Epithelial cell of proximal tubule (primary cell): ENCODE measurements at regions not wholly inside any gene's neighbourhood (a gene's known extent, or its start where the extent isn't known, plus 50 kb on each side); places are given as distances from the start of the nearest gene placed in this dataset.

Experiments used
- DNase-seq: peaks from one replicate; pipeline ENCODE4 v3.0.0-alpha.2; 2011; ENCODE audit warnings: low read depth
- H3K4me3 ChIP-seq: 2 replicates; pipeline ENCODE4 v1.5.1; 2011; ENCODE audit warnings: low read depth, mild to moderate bottlenecking, low read length
- TF ChIP-seq, protein P1 (sequence below): conservative IDR thresholded peaks from 2 replicates; pipeline ENCODE4 v1.5.1; 2012; ENCODE audit warnings: low read depth, mild to moderate bottlenecking, low read length

DNA sequence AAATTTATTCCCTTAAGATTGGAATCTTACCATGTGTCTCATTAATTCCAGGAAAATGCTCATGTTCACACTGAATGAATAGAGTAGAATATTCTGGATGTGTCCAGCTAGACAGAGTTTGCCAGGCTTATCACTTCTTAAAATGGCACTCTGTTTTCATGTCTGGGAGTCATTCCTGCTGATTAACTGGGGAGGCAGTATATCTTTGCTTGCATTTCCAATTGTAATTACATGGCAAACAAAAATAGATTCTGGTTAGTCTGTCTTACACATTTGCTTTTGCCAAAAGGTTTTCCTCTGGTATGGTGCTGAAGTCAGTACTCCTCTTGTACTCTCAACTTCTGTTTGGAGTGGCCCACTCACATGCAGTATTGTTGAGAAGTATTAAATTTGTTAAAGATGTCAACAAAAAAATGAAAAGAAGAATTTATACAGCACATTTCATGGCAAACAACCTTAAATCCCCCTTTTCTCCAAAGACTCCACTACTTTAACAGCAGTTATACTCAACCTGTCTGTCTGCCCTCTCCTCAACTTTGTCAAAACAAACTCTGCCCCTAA, 70.2 kb downstream of the TENT5A start:
- no peak for DNase-seq
- TF ChIP-seq, protein P1, sequence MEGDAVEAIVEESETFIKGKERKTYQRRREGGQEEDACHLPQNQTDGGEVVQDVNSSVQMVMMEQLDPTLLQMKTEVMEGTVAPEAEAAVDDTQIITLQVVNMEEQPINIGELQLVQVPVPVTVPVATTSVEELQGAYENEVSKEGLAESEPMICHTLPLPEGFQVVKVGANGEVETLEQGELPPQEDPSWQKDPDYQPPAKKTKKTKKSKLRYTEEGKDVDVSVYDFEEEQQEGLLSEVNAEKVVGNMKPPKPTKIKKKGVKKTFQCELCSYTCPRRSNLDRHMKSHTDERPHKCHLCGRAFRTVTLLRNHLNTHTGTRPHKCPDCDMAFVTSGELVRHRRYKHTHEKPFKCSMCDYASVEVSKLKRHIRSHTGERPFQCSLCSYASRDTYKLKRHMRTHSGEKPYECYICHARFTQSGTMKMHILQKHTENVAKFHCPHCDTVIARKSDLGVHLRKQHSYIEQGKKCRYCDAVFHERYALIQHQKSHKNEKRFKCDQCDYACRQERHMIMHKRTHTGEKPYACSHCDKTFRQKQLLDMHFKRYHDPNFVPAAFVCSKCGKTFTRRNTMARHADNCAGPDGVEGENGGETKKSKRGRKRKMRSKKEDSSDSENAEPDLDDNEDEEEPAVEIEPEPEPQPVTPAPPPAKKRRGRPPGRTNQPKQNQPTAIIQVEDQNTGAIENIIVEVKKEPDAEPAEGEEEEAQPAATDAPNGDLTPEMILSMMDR = no peak

DNA sequence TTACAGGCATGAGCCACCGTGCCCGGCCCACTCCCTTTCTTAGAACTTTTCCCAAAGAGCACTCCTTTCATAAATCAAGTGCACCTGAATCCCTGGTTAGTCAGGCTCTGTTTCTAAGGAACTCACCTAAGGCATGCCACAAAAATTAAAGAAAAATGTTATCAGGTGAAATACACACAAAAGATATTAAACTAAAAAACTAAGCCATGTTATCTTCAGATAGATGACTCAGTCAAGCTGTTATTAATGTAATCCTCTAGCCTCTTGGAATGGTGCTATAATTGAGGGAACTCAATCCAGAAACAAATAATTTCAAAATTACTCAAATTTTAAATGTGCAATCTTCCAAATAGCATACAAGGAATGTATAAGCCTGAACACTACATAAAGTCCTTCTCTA, 83.0 kb downstream of the TENT5A start:
- TF ChIP-seq, protein P1 = no peak
- H3K4me3 ChIP-seq = no peak overlapping the region
- no peak for DNase-seq

More for the DNA sequence above, 70.2 kb downstream of the TENT5A start:
- no peak overlapping the region for H3K4me3 ChIP-seq

DNA sequence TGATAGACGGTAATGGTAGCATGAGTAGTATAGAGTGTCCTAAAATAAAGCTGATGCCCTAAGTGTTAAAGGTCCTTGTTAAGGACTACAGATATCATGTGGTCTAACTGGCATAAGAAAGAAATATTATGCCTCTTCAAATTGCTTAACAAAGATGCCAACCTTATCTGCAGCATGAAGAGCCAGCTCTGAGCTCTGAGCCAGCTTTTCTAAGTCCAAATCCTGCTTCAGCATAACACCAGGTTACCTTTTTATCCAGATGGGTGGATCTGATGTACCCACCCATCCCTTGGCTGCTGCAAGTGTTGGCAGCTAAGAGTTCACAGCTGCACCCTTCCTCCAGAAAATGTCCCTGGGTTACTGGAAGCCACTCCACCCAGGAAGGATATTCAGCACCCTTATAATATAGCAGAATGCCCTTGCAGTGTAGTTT, 83.8 kb downstream of the TENT5A start:
- TF ChIP-seq, protein P1 = no peak
- H3K4me3 ChIP-seq = no peak overlapping the region
- DNase-seq = no peak

DNA sequence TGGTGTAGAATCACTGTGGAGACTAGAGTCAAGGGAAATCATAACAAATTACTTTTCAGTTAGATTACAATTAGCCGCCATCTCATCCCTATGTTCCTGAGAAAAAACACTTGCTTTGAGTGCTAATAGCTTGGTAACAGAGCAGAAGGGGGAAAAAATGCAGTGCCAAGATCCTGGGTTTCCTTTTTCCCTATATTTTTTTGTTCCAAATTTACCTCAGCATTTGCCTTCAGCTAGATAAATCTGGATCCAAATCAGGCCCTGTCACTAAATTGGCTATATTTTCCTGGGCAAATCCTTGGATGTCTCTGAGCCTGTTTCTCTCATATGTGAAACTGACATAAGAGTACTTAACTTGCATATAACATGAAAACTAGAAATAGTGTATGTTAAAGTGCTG, 86.0 kb downstream of the TENT5A start:
- TF ChIP-seq, protein P1 = no peak
- no peak overlapping the region for H3K4me3 ChIP-seq
- no peak for DNase-seq

DNA sequence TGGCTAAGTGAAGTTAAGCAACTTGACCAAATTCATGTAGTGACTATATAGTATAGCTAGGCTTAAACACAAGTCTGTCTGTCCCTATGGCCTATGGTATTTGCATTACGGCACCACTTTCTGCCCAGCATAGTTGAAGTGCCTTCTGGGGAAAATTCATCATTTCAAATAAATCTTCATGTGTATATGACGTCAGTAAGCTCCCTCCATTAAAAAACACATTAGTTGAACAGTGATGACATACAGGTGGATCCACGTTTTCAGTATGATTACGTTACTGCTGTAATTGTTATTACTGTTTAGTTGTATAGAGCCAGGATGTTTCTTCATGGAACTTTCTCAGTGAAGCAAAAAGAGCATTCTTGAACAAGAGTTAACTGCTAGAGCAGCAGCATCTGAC, 96.2 kb downstream of the TENT5A start:
- TF ChIP-seq, protein P1 = no peak
- DNase-seq = no peak
- no peak overlapping the region for H3K4me3 ChIP-seq

DNA sequence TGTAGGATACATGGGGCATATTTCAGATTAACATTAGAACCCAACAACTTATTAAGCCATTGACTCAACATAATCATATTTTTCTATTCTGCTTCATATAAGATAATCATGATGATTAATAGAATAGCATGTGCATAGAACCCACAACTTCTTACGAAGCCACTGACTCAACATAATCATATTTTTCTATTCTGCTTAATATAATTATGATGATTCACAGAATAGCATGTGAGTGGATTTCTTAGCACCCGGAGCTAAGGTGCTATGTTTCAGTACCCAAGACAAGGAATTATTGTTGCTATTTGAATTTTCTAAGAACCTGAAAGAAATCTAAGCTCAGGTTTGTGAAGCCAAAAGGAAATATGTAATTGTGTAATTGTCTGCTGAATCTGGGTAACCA, 96.8 kb downstream of the TENT5A start:
- no peak overlapping the region for H3K4me3 ChIP-seq
- DNase-seq = no peak
- TF ChIP-seq, protein P1 = no peak

DNA sequence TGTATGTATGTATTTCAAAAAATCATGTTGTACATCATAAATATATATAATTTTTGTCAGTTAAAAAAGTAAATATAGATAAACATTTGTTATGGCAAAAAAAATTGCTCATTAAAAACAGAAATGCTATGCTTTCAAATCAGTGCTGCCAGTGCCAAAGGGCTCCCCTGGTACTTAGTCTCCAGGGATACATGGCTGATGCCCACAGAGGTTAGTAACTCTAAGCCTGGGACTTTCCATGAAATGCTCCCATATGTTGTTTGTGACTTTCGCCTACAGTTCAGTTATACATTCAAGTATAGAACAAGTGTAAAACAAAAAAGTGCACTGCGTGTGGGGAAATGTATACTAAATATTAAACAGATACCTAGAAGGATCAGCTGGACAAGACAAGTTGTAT, 104.0 kb downstream of the TENT5A start:
- DNase-seq = no peak
- TF ChIP-seq, protein P1 = no peak
- H3K4me3 ChIP-seq = no peak overlapping the region
